ENCODE measurements at regions not wholly inside any gene's neighbourhood (a gene's known extent, or its start where the extent isn't known, plus 50 kb on each side); places are given as distances from the start of the nearest gene placed in this dataset.

- ChIA-PET CTCF (no interaction called here), POLR2A (no interaction called here)
- TF ChIP-seq FOXA1 (IDR thresholded peaks at IDR 0.05), result no peak
- DNase-seq (ENCODE audit: extremely low spot score), result no peak
Measured at GRCh38 chr5:147961208-147961749, 54.9 kb upstream of the C5orf46 start.

GRCh38 chr5:147957901-147958300 lies 51.6 kb upstream of the C5orf46 start:
- no peak for DNase-seq (ENCODE audit: extremely low spot score)
- ChIA-PET POLR2A (no interaction called here), CTCF (no interaction called here)
- TF ChIP-seq FOXA1 (IDR thresholded peaks at IDR 0.05) (no peak), FOXK2 (IDR thresholded peaks at IDR 0.05) (no peak), CTBP1 (IDR thresholded peaks at IDR 0.05; ENCODE audit: borderline replicate concordance) (no peak), BHLHE40 (IDR thresholded peaks at IDR 0.05; ENCODE audit: borderline replicate concordance) (no peak), HDGF (IDR thresholded peaks at IDR 0.05; ENCODE audit: borderline replicate concordance) (no peak), NFRKB (IDR thresholded peaks at IDR 0.05) (no peak), L3MBTL2 (conservative IDR thresholded peaks at IDR 0.05) (no peak), SUZ12 (IDR thresholded peaks at IDR 0.05) (no peak)

- DNase-seq (ENCODE audit: extremely low spot score), result no peak
- ChIA-PET POLR2A (no interaction called here), CTCF (no interaction called here)
- TF ChIP-seq NFRKB (IDR thresholded peaks at IDR 0.05), result no peak
- TF ChIP-seq FOXM1 (IDR thresholded peaks at IDR 0.05; ENCODE audit: borderline replicate concordance), result no peak
- TF ChIP-seq SP1 (IDR thresholded peaks at IDR 0.05), result no peak
- TF ChIP-seq BHLHE40 (IDR thresholded peaks at IDR 0.05; ENCODE audit: borderline replicate concordance), result no peak
- TF ChIP-seq FOXK2 (IDR thresholded peaks at IDR 0.05), result no peak
- TF ChIP-seq CTBP1 (IDR thresholded peaks at IDR 0.05; ENCODE audit: borderline replicate concordance), result no peak
- no peak for TF ChIP-seq LEF1 (IDR thresholded peaks at IDR 0.05; ENCODE audit: borderline replicate concordance)
Measured at GRCh38 chr5:147956842-147957223, 50.5 kb upstream of the C5orf46 start.

GRCh38 chr5:147956064-147956841 lies 49.9 kb upstream of the C5orf46 start:
- POLR2A ChIA-PET, result no interaction called here
- no peak for DNase-seq (ENCODE audit: extremely low spot score)
- CTCF ChIA-PET, result no interaction called here
- no peak for TF ChIP-seq SP1 (IDR thresholded peaks at IDR 0.05)
- no peak for TF ChIP-seq HDGF (IDR thresholded peaks at IDR 0.05; ENCODE audit: borderline replicate concordance)
- TF ChIP-seq LEF1 (IDR thresholded peaks at IDR 0.05; ENCODE audit: borderline replicate concordance), result no peak
- TF ChIP-seq BHLHE40 (IDR thresholded peaks at IDR 0.05; ENCODE audit: borderline replicate concordance), result no peak
- TF ChIP-seq FOXM1 (IDR thresholded peaks at IDR 0.05; ENCODE audit: borderline replicate concordance), result no peak
- TF ChIP-seq TARDBP (IDR thresholded peaks at IDR 0.05), result no peak

Measured in HEK293T (cell line).